H1 (cell line): ENCODE measurements at regions not wholly inside any gene's neighbourhood (a gene's known extent, or its start where the extent isn't known, plus 50 kb on each side); places are given as distances from the start of the nearest gene placed in this dataset.

ENCODE experiments used
- CTCF ChIA-PET: fragments of 300-600 bp; sonication (Branson Sonifier 250); formaldehyde crosslinking; loops from one replicate; lab custom pipeline; 2021; ENCODE audit not compliant: partially characterized antibody; lab: Charles Lee
- POLR2A ChIA-PET: fragments of 300-600 bp; sonication (Branson Sonifier 250); formaldehyde crosslinking; loops from one replicate; lab custom pipeline; 2021; ENCODE audit warnings: inconsistent platforms; ENCODE audit not compliant: partially characterized antibody; lab: Charles Lee
- DNase-seq, 2 experiments: peaks; one replicate each; pipeline versions ENCODE4 v3.0.0 to v3.0.0-alpha.2; 2010 to 2022; ENCODE audit warnings: low spot score in 2 of 2, low read depth in 1 of 2, mixed read lengths in 1 of 2
- FAIRE-seq: peaks from 2 replicates; lab custom pipeline; 2011; peaks lifted over from hg19 to GRCh38; lab: Jason Lieb, UNC
- H2AFZ ChIP-seq: 2 replicates; pipeline ENCODE4 v1.8.1; 2012; ENCODE audit warnings: low read length, inconsistent platforms
- H2AK5ac ChIP-seq: 2 replicates; pipeline ENCODE4 v1.6.1; 2013; ENCODE audit warnings: low read depth, low read length
- H2BK120ac ChIP-seq: replicated peaks from 2 replicates; pipeline ENCODE3; 2013; ENCODE audit warnings: low read depth, low read length, inconsistent platforms
- H2BK12ac ChIP-seq: 2 replicates; pipeline ENCODE4 v1.6.1; 2013; ENCODE audit warnings: low read depth, low read length
- H2BK15ac ChIP-seq: 2 replicates; pipeline ENCODE4 v1.6.1; 2013; ENCODE audit warnings: low read length
- H2BK20ac ChIP-seq: 2 replicates; pipeline ENCODE4 v1.6.1; 2013; ENCODE audit warnings: low read length
- H2BK5ac ChIP-seq: 2 replicates; pipeline ENCODE4 v1.6.1; 2013; ENCODE audit warnings: low read depth, low read length
- H3K14ac ChIP-seq: 2 replicates; pipeline ENCODE4 v1.6.1; 2013; ENCODE audit warnings: inconsistent platforms; ENCODE audit not compliant: insufficient read length
- H3K18ac ChIP-seq: 2 replicates; pipeline ENCODE4 v1.6.1; 2013; ENCODE audit warnings: low read length; ENCODE audit errors: extremely low read depth
- H3K23ac ChIP-seq: 2 replicates; pipeline ENCODE4 v1.6.1; 2013; ENCODE audit warnings: inconsistent platforms; ENCODE audit not compliant: insufficient read length
- H3K23me2 ChIP-seq: 2 replicates; pipeline ENCODE4 v1.6.1; 2013; ENCODE audit warnings: low read depth, low read length
- H3K27ac ChIP-seq: 2 replicates; pipeline ENCODE4 v1.6.1; 2011; ENCODE audit warnings: low read depth, low read length, inconsistent platforms
- H3K27me3 ChIP-seq, 4 experiments: replicated peaks in 1 of 4; 1 replicate in 1 of 4; 2 replicates in 3 of 4; pipeline versions ENCODE4 v1.6.1 to v1.8.1; 2011 to 2013; ENCODE audit warnings: low read length in 3 of 4, mild to moderate bottlenecking in 3 of 4, inconsistent platforms in 2 of 4, mixed read lengths in 2 of 4, moderate library complexity in 1 of 4; ENCODE audit not compliant: control insufficient read depth in 3 of 4, insufficient read depth in 3 of 4; ENCODE audit errors: extremely low read depth in 1 of 4
- H3K36me3 ChIP-seq, 4 experiments: 2 replicates each; pipeline versions ENCODE4 v1.6.1 to v1.8.1; 2011 to 2013; ENCODE audit warnings: mild to moderate bottlenecking in 4 of 4, low read length in 3 of 4, moderate library complexity in 2 of 4, control low read depth in 1 of 4, inconsistent platforms in 1 of 4; ENCODE audit not compliant: insufficient read depth in 4 of 4, control insufficient read depth in 2 of 4
- H3K4ac ChIP-seq: replicated peaks from 2 replicates; pipeline ENCODE3; 2013; ENCODE audit warnings: low read length, low read depth, mixed read lengths, inconsistent platforms; ENCODE audit not compliant: insufficient read length
- H3K4me1 ChIP-seq, 4 experiments: replicated peaks in 1 of 4; 1 replicate in 1 of 4; 2 replicates in 3 of 4; pipeline versions ENCODE4 v1.6.1 to v1.8.1; 2011 to 2013; ENCODE audit warnings: low read length in 3 of 4, inconsistent platforms in 2 of 4, mixed read lengths in 1 of 4; ENCODE audit not compliant: insufficient read depth in 4 of 4, control insufficient read depth in 3 of 4
- H3K4me2 ChIP-seq, 2 experiments: 2 replicates each; pipeline versions ENCODE4 v1.6.1 to v1.8.1; 2011 to 2013; ENCODE audit warnings: low read depth in 2 of 2, low read length in 2 of 2, control low read depth in 1 of 2, inconsistent platforms in 1 of 2, mild to moderate bottlenecking in 1 of 2; ENCODE audit not compliant: insufficient read depth in 1 of 2
- H3K4me3 ChIP-seq, 4 experiments: fragments of 200-600, 300-600 bp in 1 of 4; sonication (generic), shearing (Covaris generic), sonication (Bioruptor Twin) in 1 of 4; 2 replicates each; pipeline versions ENCODE4 v1.5.1 to v1.8.1; 2011 to 2016; ENCODE audit warnings: low read length in 4 of 4, low read depth in 3 of 4, control low read depth in 2 of 4, inconsistent platforms in 2 of 4, mild to moderate bottlenecking in 2 of 4, mixed read lengths in 1 of 4, moderate library complexity in 1 of 4; ENCODE audit not compliant: insufficient read depth in 2 of 4; ENCODE audit errors: extremely low read depth in 1 of 4
- H3K56ac ChIP-seq: replicated peaks from 2 replicates; pipeline ENCODE3; 2013; ENCODE audit warnings: low read depth, mild to moderate bottlenecking, mixed read lengths, low read length, inconsistent platforms; ENCODE audit not compliant: insufficient read length
- H3K79me1 ChIP-seq: 2 replicates; pipeline ENCODE4 v1.6.1; 2013; ENCODE audit warnings: low read depth, low read length, control low read depth
- H3K79me2 ChIP-seq, 2 experiments: 2 replicates each; pipeline versions ENCODE4 v1.6.1 to v1.8.1; 2012 to 2013; ENCODE audit warnings: low read length in 2 of 2, mild to moderate bottlenecking in 2 of 2, inconsistent platforms in 1 of 2; ENCODE audit not compliant: insufficient read depth in 2 of 2, control insufficient read depth in 1 of 2
- H3K9ac ChIP-seq, 4 experiments: replicated peaks in 1 of 4; 1 replicate in 1 of 4; 2 replicates in 3 of 4; pipeline versions ENCODE4 v1.6.1 to v1.8.1; 2011 to 2013; ENCODE audit warnings: low read depth in 3 of 4, low read length in 3 of 4, control low read depth in 2 of 4, mild to moderate bottlenecking in 2 of 4, moderate library complexity in 2 of 4, inconsistent platforms in 1 of 4; ENCODE audit errors: extremely low read depth in 1 of 4
- H3K9me3 ChIP-seq, 2 experiments: 2 replicates each; pipeline versions ENCODE4 v1.6.1 to v1.8.1; 2012 to 2013; ENCODE audit warnings: mild to moderate bottlenecking in 2 of 2, moderate library complexity in 2 of 2, control low read depth in 1 of 2, inconsistent platforms in 1 of 2, low read depth in 1 of 2, low read length in 1 of 2, mixed read lengths in 1 of 2; ENCODE audit not compliant: insufficient read depth in 2 of 2
- H4K20me1 ChIP-seq, 2 experiments: replicated peaks in 1 of 2; 2 replicates each; pipeline versions ENCODE3 to v1.8.1; 2011 to 2013; ENCODE audit warnings: inconsistent platforms in 2 of 2, low read length in 2 of 2, mild to moderate bottlenecking in 1 of 2; ENCODE audit not compliant: insufficient read depth in 2 of 2, control insufficient read depth in 1 of 2
- H4K5ac ChIP-seq: 2 replicates; pipeline ENCODE4 v1.6.1; 2013; ENCODE audit warnings: low read length, low read depth, mixed read lengths, inconsistent platforms; ENCODE audit not compliant: insufficient read length
- H4K8ac ChIP-seq: 2 replicates; pipeline ENCODE4 v1.8.0; 2013; ENCODE audit warnings: mild to moderate bottlenecking, moderate library complexity, low read length, inconsistent platforms; ENCODE audit not compliant: insufficient read depth; ENCODE audit errors: extremely low read depth
- H4K91ac ChIP-seq: replicated peaks from 2 replicates; pipeline ENCODE3; 2013; ENCODE audit warnings: low read length, mixed read lengths, inconsistent platforms; ENCODE audit not compliant: insufficient read length
- whole genome bisulfite sequencing, 2 experiments: shearing (Covaris generic) in 1 of 2; methylation state at CpG; one replicate each; pipeline versions ENCODE4 v1.1.6 to v1.1.7; 2013 to 2015; ENCODE audit warnings: low lambda C conversion rate in 2 of 2, mixed read lengths in 2 of 2, inconsistent platforms in 1 of 2, low coverage in 1 of 2, missing lambda C conversion rate in 1 of 2; ENCODE audit not compliant: insufficient replicate concordance in 2 of 2, insufficient coverage in 1 of 2, insufficient read length in 1 of 2; ENCODE audit errors: extremely low coverage in 1 of 2, missing lambda C conversion rate in 1 of 2; 5-methylcytosine and 5-hydroxymethylcytosine counted together

GRCh38 chr11:11672101-11672500 is 50.3 kb upstream of the GALNT18 start:
- Histone ChIP-seq H4K20me1 (no peaks in the 10 kb centered on the region), H2BK15ac (0 out of 2 replicates have a peak overlapping the region, but pooled peaks have one; percentile 21), H3K4ac (no peak overlapping the region), H3K4me3 (no peak overlapping the region), H2BK20ac (no peak overlapping the region), H3K23me2 (no peaks in the 10 kb centered on the region), H4K8ac (no peak overlapping the region), H3K14ac (no peak overlapping the region), H3K4me2 (no peak overlapping the region), H3K27ac (no peak overlapping the region), H3K79me2 (no peaks in the 10 kb centered on the region), H3K18ac (0 out of 2 replicates have a peak overlapping the region, but pooled peaks have one; percentile 14), H2BK5ac (no peak overlapping the region), H4K91ac (no peak overlapping the region), H3K9me3 (peaks cover 0 to 2% of the 10 kb centered on the region in 2 experiments; a peak in 1 of 4 replicates), H3K79me1 (no peaks in the 10 kb centered on the region), H4K5ac (no peak overlapping the region), H2AK5ac (0 out of 2 replicates have a peak overlapping the region, but pooled peaks have one; percentile 61), H3K23ac (no peak overlapping the region), H3K9ac (no peak overlapping the region), H3K27me3 (no peaks in the 10 kb centered on the region), H2AFZ (no peak overlapping the region), H3K36me3 (no peaks in the 10 kb centered on the region), H2BK12ac (peak overlapping the region; percentile 27; the same call in 1 of the 2 replicates), H2BK120ac (no peak overlapping the region), H3K56ac (no peak overlapping the region), H3K4me1 (peaks cover 0 to 5% (median 0%) of the 10 kb centered on the region in 4 experiments; a peak in 1 of 7 replicates)
- DNase-seq (no peak), FAIRE-seq (no peak)
- WGBS, 2 experiments, result 89% methylated on average over 3 of the region's 3 CpGs; no CpG with 5 or more reads in 1 of the 2 experiments
- CTCF ChIA-PET, result interaction anchor here (1.0 to 2.9 kb wide), 6 partner anchors 11 to 272 kb away, joined by 3 to 12 read pairs (median 4); no protein-coding TSS in a partner anchor
- POLR2A ChIA-PET, result no interaction called here
